PC-9 (cell line): ENCODE measurements at regions not wholly inside any gene's neighbourhood (a gene's known extent, or its start where the extent isn't known, plus 50 kb on each side); places are given as distances from the start of the nearest gene placed in this dataset.

Source experiments
- EZH2 ChIP-seq: fragments of 200-600 bp; sonication (generic); IDR thresholded peaks from 2 replicates; pipeline ENCODE4 v1.8.0; 2017; ENCODE audit warnings: antibody characterized with exemption, low read depth
- TF ChIP-seq, protein P1 (sequence below): fragments of 200-600 bp; sonication (generic); conservative IDR thresholded peaks from 2 replicates; pipeline ENCODE4 v1.6.1; 2017; ENCODE audit warnings: mixed run types, antibody characterized with exemption, mild to moderate bottlenecking, moderate library complexity

DNA sequence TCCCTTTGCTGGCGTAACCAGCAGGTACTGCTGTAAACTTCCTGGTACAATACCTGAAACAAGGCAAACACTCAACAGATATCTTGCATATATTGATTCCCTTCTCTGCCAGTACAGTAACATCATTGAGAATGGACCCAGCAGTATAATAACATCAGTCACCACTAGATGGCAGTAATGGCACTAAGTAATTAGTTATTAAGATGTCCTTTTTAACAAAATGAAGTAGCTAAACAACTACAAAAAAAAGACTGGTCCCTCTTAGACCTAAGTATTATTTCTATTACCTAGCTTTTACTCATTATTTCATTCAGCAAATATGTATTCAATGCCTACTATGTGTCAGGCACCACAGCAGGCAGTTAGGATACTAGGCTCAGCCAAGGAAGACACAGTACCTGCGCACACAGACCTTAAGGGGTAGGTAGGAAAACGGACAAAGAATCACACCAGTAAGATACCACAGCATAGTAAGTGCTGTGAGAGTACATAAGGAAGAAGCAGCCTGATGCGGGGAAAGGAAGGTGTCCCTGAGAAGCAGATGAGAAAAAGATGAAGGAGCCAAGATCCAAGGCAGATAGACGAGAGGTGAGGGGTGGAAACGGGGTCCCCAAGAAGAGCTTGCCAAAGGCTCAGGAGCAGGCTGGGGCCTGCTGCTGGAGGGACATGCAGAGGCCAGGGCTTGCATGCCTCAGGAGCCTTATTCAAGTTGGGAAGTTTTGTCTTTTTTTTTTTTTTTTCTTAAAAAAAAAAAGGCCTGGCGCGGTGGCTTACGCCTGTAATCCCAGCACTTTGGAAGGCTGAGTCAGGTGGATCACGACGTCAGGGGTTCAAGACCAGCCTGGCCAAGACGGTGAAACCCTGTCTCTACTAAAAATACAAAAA is 102.7 kb upstream of the CHD2 start:
- TF ChIP-seq, protein P1, sequence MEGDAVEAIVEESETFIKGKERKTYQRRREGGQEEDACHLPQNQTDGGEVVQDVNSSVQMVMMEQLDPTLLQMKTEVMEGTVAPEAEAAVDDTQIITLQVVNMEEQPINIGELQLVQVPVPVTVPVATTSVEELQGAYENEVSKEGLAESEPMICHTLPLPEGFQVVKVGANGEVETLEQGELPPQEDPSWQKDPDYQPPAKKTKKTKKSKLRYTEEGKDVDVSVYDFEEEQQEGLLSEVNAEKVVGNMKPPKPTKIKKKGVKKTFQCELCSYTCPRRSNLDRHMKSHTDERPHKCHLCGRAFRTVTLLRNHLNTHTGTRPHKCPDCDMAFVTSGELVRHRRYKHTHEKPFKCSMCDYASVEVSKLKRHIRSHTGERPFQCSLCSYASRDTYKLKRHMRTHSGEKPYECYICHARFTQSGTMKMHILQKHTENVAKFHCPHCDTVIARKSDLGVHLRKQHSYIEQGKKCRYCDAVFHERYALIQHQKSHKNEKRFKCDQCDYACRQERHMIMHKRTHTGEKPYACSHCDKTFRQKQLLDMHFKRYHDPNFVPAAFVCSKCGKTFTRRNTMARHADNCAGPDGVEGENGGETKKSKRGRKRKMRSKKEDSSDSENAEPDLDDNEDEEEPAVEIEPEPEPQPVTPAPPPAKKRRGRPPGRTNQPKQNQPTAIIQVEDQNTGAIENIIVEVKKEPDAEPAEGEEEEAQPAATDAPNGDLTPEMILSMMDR: peak; percentile 82
- TF ChIP-seq EZH2: no peak
